ENCODE measurements at regions not wholly inside any gene's neighbourhood (a gene's known extent, or its start where the extent isn't known, plus 50 kb on each side); places are given as distances from the start of the nearest gene placed in this dataset.

DNA sequence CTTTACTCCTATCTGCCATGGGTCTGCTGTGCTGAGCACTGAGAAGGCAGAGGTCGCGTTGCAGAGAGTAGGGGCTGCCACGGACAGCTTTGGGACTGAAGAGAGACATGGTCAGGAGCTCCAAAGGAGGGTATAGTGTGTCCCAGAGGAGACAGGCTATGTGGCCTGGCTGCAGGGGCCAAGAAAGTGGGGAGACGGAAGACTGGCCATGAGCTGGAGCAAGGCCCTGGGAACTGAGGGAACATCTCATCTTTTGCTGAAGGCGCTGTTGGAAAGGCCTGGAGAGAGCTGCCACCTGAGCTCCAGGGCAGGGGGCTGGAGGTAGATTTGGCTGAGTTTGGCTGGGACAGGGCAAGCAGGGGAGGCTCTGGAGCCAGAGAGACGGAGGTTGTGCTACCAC is 55.8 kb upstream of the AJAP1 start:
- no peak for DNase-seq

- DNase-seq: no peak
Observed at GRCh38 chr1:4599521-4599920, 54.9 kb upstream of the AJAP1 start.

DNA sequence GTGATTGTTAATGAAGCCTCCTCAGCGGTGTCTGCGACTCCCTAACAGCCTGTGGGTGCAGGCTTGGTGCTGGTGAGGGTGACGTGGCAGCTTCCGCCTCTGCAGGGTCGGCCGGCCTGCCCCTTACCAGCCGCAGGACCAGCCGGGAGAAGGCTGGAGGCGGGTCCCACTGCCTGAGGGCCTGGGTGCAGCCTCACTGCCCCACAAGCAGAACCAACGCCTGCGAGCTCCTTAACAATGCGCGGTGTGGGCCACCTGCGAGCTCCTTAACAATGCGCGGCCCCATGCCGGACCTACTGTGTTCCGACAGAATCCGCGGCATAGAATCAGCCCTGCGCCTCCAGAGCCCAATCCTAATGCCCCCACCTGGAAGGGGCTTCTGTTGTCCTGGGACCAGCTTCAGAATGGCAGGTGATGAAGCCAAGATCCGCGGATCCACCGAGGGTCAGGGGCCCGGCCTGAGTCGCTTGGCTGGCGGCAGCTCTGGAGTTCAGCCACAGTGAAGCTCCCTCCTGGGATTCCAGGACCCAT is 54.4 kb upstream of the AJAP1 start:
- DNase-seq: no peak

DNA sequence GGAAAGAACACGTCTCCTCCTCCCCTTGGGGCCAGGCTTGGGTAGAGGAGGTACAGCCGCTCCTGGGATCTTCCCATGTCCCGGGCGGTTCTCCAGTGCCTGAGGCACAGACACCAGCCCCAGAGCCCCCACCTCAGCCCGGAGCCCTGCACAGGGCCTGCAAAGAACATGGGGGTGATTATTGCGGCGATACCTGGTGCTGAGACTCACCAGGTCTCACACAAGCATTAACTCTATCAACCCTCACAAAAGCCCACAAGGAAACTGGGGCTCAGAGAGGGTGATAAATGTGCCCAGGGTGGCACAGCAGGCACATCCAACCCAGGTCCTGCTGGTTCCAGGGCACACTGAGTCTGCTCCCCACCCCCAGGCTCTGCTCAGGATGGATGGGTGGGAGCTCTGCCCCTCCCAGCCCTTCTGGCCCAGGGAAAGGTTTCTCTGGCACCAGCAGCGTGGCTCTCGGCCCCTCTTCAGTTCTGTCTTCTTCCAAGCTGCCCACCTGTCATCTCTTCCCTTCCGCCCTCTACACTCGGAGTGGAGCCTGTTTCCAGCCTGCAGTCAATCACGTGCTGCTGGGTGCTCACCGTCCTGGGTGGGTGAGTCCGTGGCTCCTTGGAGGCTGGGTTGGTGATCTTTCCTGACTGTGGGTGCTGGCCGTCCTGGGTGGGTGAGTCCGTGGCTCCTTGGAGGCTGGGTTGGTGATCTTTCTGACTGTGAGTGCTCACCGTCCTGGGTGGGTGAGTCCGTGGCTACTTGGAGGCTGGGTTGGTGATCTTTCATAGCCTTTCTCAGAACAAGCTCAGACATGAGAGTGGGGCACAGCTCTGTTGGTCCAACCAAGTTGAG is 53.6 kb upstream of the AJAP1 start:
- no peak for DNase-seq

- DNase-seq: no peak
Observed at GRCh38 chr1:4601941-4602340, 52.5 kb upstream of the AJAP1 start.

DNA sequence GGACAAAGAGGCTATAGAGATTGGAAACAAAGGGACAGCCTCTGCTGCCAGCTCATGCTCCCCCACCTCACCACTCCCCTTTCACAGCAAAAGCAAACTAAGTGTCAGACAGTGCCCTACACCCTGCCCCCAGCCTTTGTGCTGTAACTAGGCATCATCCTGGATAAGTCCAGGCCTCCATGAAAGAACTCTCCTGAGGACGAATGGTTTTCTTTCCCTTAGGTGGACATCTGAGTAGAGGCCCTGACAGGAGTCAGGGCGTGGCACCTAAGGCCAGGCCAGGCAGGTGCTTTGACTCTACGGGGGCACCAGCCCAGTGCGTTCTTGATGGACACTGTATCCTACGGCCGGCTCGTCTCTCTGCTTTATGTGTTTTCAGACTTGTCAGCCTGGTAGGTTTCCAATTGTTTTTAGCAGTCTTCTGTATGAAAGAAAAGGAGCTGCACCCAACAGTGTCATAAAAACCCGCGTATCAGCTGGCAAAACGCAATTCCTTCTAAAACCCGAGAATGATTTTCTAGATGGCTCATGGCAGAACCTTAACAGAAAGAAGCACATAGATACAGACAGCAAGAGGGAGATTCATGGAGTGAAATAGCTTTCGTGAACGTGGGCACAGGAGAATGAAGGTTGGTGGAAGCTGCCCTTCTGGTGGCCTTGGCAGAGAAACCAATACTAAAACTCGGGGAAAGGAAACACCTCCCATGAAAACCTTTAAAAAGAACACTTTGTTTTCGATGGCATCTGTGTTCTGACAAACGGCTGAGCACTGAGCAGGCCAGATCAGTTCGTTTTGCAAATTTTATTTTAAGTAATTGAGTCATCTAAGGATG is 51.7 kb upstream of the AJAP1 start:
- no peak for DNase-seq

DNA sequence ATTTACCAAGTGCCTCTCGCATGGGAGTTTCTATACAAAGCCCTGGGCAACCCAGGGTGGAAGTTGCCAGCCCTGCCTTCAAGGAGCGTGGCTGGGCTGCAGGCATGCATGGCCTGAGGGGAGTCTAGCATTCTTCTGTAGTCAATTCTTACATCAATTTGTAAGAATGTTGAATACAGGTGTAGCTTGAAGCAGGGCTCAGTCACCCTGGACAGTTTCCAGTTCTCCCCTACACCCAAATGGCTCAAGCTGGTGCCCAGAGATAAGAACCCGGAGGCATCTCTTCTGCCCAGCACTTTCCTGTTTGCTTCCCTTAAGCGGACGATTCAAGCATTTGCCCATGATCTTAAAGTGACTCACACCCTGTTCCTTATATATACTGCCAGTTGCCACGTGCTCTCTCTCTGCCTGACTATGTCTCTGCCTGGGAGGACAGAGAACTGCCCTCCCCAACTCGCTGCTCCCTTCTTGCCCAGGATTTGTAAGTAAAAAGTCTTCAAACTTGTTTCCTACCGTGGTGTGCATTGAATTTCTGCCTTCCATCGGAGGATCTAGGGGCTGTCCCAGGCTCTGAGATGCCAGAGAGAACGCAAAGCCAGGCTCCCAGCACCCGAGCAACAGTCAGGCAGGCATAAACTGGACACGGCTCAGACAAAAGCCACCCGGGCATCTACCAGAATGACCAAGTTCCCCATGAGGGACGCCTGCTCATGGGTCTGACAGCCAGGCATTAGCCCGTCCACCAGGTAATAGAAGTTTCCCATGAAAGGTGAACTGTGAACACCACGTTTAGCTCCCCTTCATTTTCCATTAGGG is 50.9 kb upstream of the AJAP1 start:
- DNase-seq: no peak

Measured in NCI-H69 (cell line).